ENCODE measurements at regions not wholly inside any gene's neighbourhood (a gene's known extent, or its start where the extent isn't known, plus 50 kb on each side); places are given as distances from the start of the nearest gene placed in this dataset.

- Histone ChIP-seq H3K9me3 (no peaks in the 10 kb centered on the region), H3K4me3 (no peak overlapping the region), H3K27ac (no peak overlapping the region), H3K4me1 (peaks cover 0 to 7% (median 0%) of the 10 kb centered on the region in 4 donors), H3K27me3 (no peaks in the 10 kb centered on the region), H3K36me3 (no peaks in the 10 kb centered on the region)
- TF ChIP-seq POLR2A (IDR thresholded peaks at IDR 0.05), result no peak
- no peak for TF ChIP-seq CTCF (IDR thresholded peaks at IDR 0.05)
- intact Hi-C loops (cut with DNase I), result no loop called here
- no peak for ATAC-seq
- no peak for DNase-seq
- WGBS (ENCODE audit: insufficient coverage, low coverage, low lambda C conversion rate, missing lambda C conversion rate), result 62% methylated on average over 1 of the region's 1 CpG
Observed at GRCh38 chr18:2410688-2411087, 160.6 kb downstream of the METTL4 start.

GRCh38 chr18:2411381-2411960, 159.8 kb downstream of the METTL4 start:
- intact Hi-C loops (cut with DNase I), result no loop called here
- ATAC-seq, result no peak
- WGBS (ENCODE audit: insufficient coverage, low coverage, low lambda C conversion rate, missing lambda C conversion rate), result 79% methylated on average over 1 of the region's 1 CpG

GRCh38 chr18:2412281-2412680, 159.0 kb downstream of the METTL4 start:
- no peak for ATAC-seq
- H3K27ac ChIP-seq, result no peak overlapping the region
- WGBS (ENCODE audit: insufficient coverage, low coverage, low lambda C conversion rate, missing lambda C conversion rate), result 44% methylated on average over 3 of the region's 3 CpGs
- no peak overlapping the region for H3K4me3 ChIP-seq
- no peak for DNase-seq
- H3K9me3 ChIP-seq, result no peaks in the 10 kb centered on the region
- H3K27me3 ChIP-seq, result no peaks in the 10 kb centered on the region
- no peaks in the 10 kb centered on the region for H3K4me1 ChIP-seq
- TF ChIP-seq POLR2A (IDR thresholded peaks at IDR 0.05), result no peak
- intact Hi-C loops (cut with DNase I), result no loop called here
- no peaks in the 10 kb centered on the region for H3K36me3 ChIP-seq

More at GRCh38 chr18:2411381-2411960, 159.8 kb downstream of the METTL4 start:
- TF ChIP-seq CTCF (IDR thresholded peaks at IDR 0.05), result no peak
- no peak for TF ChIP-seq POLR2A (IDR thresholded peaks at IDR 0.05)
- no peaks in the 10 kb centered on the region for H3K36me3 ChIP-seq
- H3K4me3 ChIP-seq, result no peak overlapping the region
- H3K4me1 ChIP-seq, result peaks cover 0 to under 1% (median 0%) of the 10 kb centered on the region in 4 donors
- no peaks in the 10 kb centered on the region for H3K27me3 ChIP-seq
- no peak for DNase-seq
- H3K27ac ChIP-seq, result no peak overlapping the region
- H3K9me3 ChIP-seq, result no peaks in the 10 kb centered on the region

- Histone ChIP-seq H3K4me1 (no peaks in the 10 kb centered on the region), H3K9me3 (no peaks in the 10 kb centered on the region), H3K27me3 (no peaks in the 10 kb centered on the region), H3K27ac (no peak overlapping the region), H3K36me3 (no peaks in the 10 kb centered on the region), H3K4me3 (no peak overlapping the region)
- WGBS (ENCODE audit: insufficient coverage, low coverage, low lambda C conversion rate, missing lambda C conversion rate), result 56% methylated on average over 8 of the region's 9 CpGs
- TF ChIP-seq CTCF (IDR thresholded peaks at IDR 0.05) (no peak), POLR2A (IDR thresholded peaks at IDR 0.05) (no peak)
- no peak for DNase-seq
- ATAC-seq, result no peak
- intact Hi-C loops (cut with DNase I), result no loop called here
Observed at GRCh38 chr18:2412996-2413751, 158.1 kb downstream of the METTL4 start.

- no peak overlapping the region for H3K27ac ChIP-seq
- no peaks in the 10 kb centered on the region for H3K27me3 ChIP-seq
- H3K4me3 ChIP-seq, result no peak overlapping the region
- DNase-seq (no peak), ATAC-seq (no peak)
- no peaks in the 10 kb centered on the region for H3K4me1 ChIP-seq
- TF ChIP-seq CTCF (IDR thresholded peaks at IDR 0.05) (no peak), POLR2A (IDR thresholded peaks at IDR 0.05) (no peak)
- intact Hi-C loops (cut with DNase I), result no loop called here
- no peaks in the 10 kb centered on the region for H3K9me3 ChIP-seq
- no peaks in the 10 kb centered on the region for H3K36me3 ChIP-seq
Observed at GRCh38 chr18:2414235-2414634, 157.1 kb downstream of the METTL4 start.

All from right lobe of liver (tissue), 6 donors.